K562 (cell line): ENCODE measurements at regions not wholly inside any gene's neighbourhood (a gene's known extent, or its start where the extent isn't known, plus 50 kb on each side); places are given as distances from the start of the nearest gene placed in this dataset.

Source experiments
- ATAC-seq: fragments of 200-7000 bp; cut with Tn5 transposase; 3 replicates; pipeline ENCODE4 v1.9.1; 2020; ENCODE audit warnings: moderate library complexity
- BruUV-seq: library from RNA; stranded (reverse); fragments of 400-500 nt; replicated peaks from 2 replicates; lab custom pipeline; 2021; lab: Mats Ljungman, UMichigan
- CTCF ChIA-PET: fragments of 300-600 bp; formaldehyde crosslinking; extraction: SDS; loops from one replicate; lab custom pipeline; 2021; ENCODE audit warnings: low intra/inter-chr PET ratio; lab: Yijun Ruan, JAX
- POLR2A ChIA-PET: fragments of 300-600, 350-650 bp; sonication (Branson Sonifier 250); formaldehyde crosslinking; extraction: SDS; loops from one replicate; lab custom pipeline; 2021; ENCODE audit warnings: antibody characterized with exemption, inconsistent platforms; lab: Yijun Ruan, JAX
- DNase-seq, 4 experiments: peaks; one replicate each; pipeline versions ENCODE4 v3.0.0 to v3.0.0-alpha.2; 2011 to 2018; ENCODE audit warnings: low spot score in 3 of 4, mixed read lengths in 3 of 4; ENCODE audit errors: extremely low read depth in 1 of 4
- FAIRE-seq: peaks from 2 replicates; lab custom pipeline; 2011; peaks lifted over from hg19 to GRCh38; lab: Jason Lieb, UNC
- H2AFZ ChIP-seq: 2 replicates; pipeline ENCODE4 v1.6.0; 2011; ENCODE audit warnings: low read depth, low read length, control low read depth, inconsistent platforms
- H3K27ac ChIP-seq: fragments of 200-600 bp; 3 replicates; pipeline ENCODE4 v1.8.0; 2011; ENCODE audit warnings: low read depth, mild to moderate bottlenecking, control low read depth, inconsistent platforms, low read length, moderate library complexity, mixed read lengths; ENCODE audit errors: extremely low read depth
- H3K27me3 ChIP-seq, 2 experiments: fragments of 300-600 bp in 1 of 2; 2 replicates in 1 of 2; 3 replicates in 1 of 2; pipeline versions ENCODE4 v1.6.0 to v1.8.0; 2011; ENCODE audit warnings: inconsistent platforms in 2 of 2, low read length in 2 of 2, mild to moderate bottlenecking in 1 of 2, mixed read lengths in 1 of 2, moderate library complexity in 1 of 2; ENCODE audit not compliant: control insufficient read depth in 2 of 2, insufficient read depth in 2 of 2
- H3K36me3 ChIP-seq: fragments of 300-600 bp; 3 replicates; pipeline ENCODE4 v1.8.0; 2011; ENCODE audit warnings: mild to moderate bottlenecking, low read length, inconsistent platforms; ENCODE audit not compliant: control insufficient read depth, insufficient read depth
- H3K4me1 ChIP-seq, 2 experiments: fragments of 200-600 bp in 1 of 2; replicated peaks in 1 of 2; 2 replicates in 1 of 2; 3 replicates in 1 of 2; pipeline versions ENCODE4 v1.5.1 to v1.8.0; 2011; ENCODE audit warnings: inconsistent platforms in 2 of 2, low read length in 2 of 2, mild to moderate bottlenecking in 1 of 2, mixed read lengths in 1 of 2, moderate library complexity in 1 of 2; ENCODE audit not compliant: control insufficient read depth in 2 of 2, insufficient read depth in 2 of 2
- H3K4me2 ChIP-seq: 2 replicates; pipeline ENCODE4 v1.6.1; 2011; ENCODE audit warnings: low read length, control low read depth, inconsistent platforms, mixed read lengths; ENCODE audit not compliant: insufficient read depth
- H3K4me3 ChIP-seq: fragments of 200-600 bp; sonication (generic), shearing (Covaris generic); 2 replicates; pipeline ENCODE4 v1.5.1; 2016; ENCODE audit warnings: control low read depth, inconsistent platforms
- H3K79me2 ChIP-seq: fragments of 200-600 bp; 3 replicates; pipeline ENCODE4 v1.8.0; 2011; ENCODE audit warnings: low read length, inconsistent platforms; ENCODE audit not compliant: control insufficient read depth, insufficient read depth
- H3K9ac ChIP-seq, 2 experiments: 2 replicates each; pipeline versions ENCODE4 v1.6.0 to v1.6.1; 2011; ENCODE audit warnings: low read depth in 2 of 2, low read length in 2 of 2, control low read depth in 1 of 2, inconsistent platforms in 1 of 2, mild to moderate bottlenecking in 1 of 2, mixed read lengths in 1 of 2; ENCODE audit not compliant: insufficient read depth in 1 of 2
- H3K9me1 ChIP-seq: one replicate; pipeline ENCODE4 v1.6.0; 2011; ENCODE audit warnings: inconsistent platforms, mild to moderate bottlenecking, low read length, moderate library complexity; ENCODE audit not compliant: control insufficient read depth, insufficient read depth
- H3K9me3 ChIP-seq: replicated peaks from 2 replicates; pipeline ENCODE4 v1.5.1; 2011; ENCODE audit warnings: low read depth, low read length, inconsistent platforms; ENCODE audit not compliant: control insufficient read depth, insufficient read depth
- H4K20me1 ChIP-seq: replicated peaks from 2 replicates; pipeline ENCODE4 v1.6.1; 2011; ENCODE audit warnings: low read length, inconsistent platforms, mixed read lengths; ENCODE audit not compliant: control insufficient read depth, insufficient read depth
- CEBPB ChIP-seq: fragments of 450-650 bp; IDR thresholded peaks from 2 replicates; pipeline ENCODE4 v1.6.1; 2016; ENCODE audit warnings: missing genetic modification characterization, missing compliant biosample characterization
- MYC ChIP-seq, 2 experiments: fragments of 250-450 bp in 1 of 2; sonication (Bioruptor Pico) in 1 of 2; IDR thresholded peaks; 2 replicates each; pipeline versions ENCODE4 v1.5.1 to v1.6.1; 2012 to 2021; ENCODE audit warnings: low read depth in 2 of 2, borderline replicate concordance in 1 of 2, improper control_type of control experiment in 1 of 2, low read length in 1 of 2, mild to moderate bottlenecking in 1 of 2, moderate library complexity in 1 of 2
- ZNF316 ChIP-seq: fragments of 450-650 bp; IDR thresholded peaks from 2 replicates; pipeline ENCODE4 v1.6.1; 2016
- ZNF408 ChIP-seq: fragments of 250-450 bp; sonication (Bioruptor Pico); IDR thresholded peaks from 2 replicates; pipeline ENCODE4 v1.4.0; 2020; ENCODE audit warnings: low read depth, mild to moderate bottlenecking, moderate library complexity
- WGBS: fragments of 100-300 bp; shearing (Covaris generic); methylation state at CpG from one replicate; pipeline ENCODE4 v1.1.6; 2016; ENCODE audit warnings: low coverage, mixed read lengths; ENCODE audit not compliant: insufficient coverage; ENCODE audit errors: missing lambda C conversion rate; 5-methylcytosine and 5-hydroxymethylcytosine counted together
- in situ Hi-C: fragments of 300-500 bp; cut with MboI; formaldehyde crosslinking; loops from 4 replicates; pipeline ENCODE4 v1.15.0; 2018; ENCODE audit warnings: inconsistent platforms, mixed read lengths
- intact Hi-C: fragments of 100-400 bp; cut with micrococcal nuclease; formaldehyde crosslinking; loops from 2 replicates; pipeline ENCODE4 v1.14.2; 2022

DNA sequence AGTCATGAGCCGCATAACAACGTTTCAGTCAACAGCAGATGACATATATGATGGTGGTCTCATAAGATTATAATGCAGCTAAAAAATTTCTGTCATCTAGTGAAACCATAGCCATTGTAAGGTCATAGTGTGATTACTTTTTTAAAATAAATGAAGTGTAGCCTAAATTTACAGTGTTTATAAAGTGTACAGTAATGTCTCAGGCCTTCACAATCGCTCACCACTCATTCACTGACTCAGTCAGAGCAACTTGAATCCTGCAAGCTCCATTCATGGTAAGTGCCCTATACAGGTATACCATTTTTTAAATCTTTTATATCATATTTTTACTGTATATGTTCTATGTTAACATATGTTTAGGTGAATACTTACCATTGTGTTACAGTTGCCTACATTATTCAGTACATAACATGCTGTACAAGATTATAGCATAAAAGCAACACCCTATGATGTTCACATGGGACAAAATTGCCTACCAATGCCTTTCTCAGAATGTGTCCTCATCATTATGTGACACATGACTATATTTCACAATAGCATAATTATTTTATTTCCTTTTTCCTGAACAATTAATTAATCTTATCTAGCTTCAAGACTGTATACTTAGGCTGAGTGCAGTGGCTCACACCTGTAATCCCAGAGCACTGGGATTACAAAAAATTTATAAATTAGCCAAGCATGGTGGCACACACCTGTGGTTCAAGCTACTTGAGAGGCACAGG lies 1115.9 kb upstream of the ZEB2 start:
- H4K20me1 ChIP-seq = no peaks in the 10 kb centered on the region
- H3K9ac ChIP-seq = no peak overlapping the region
- TF ChIP-seq MYC (IDR thresholded peaks at IDR 0.05; ENCODE audit: low read depth, low read length) (no peak), MYC (CRISPR knock-in tag; IDR thresholded peaks at IDR 0.05; ENCODE audit: borderline replicate concordance, low read depth) (no peak), CEBPB (peak; percentile 51)
- no peaks in the 10 kb centered on the region for H3K9me1 ChIP-seq
- no peaks in the 10 kb centered on the region for H3K4me1 ChIP-seq
- intact Hi-C loops = no loop called here
- CTCF ChIA-PET = no interaction called here
- in situ Hi-C loops = no loop called here
- no TSS peak for BruUV-seq
- DNase-seq = no peak
- no peak overlapping the region for H3K4me3 ChIP-seq
- no peaks in the 10 kb centered on the region for H3K36me3 ChIP-seq
- H3K27me3 ChIP-seq = no peaks in the 10 kb centered on the region
- H2AFZ ChIP-seq = no peak overlapping the region
- H3K27ac ChIP-seq = no peak overlapping the region
- WGBS = 73% methylated on average over 3 of the region's 3 CpGs
- no peaks in the 10 kb centered on the region for H3K9me3 ChIP-seq
- no peak for ATAC-seq
- POLR2A ChIA-PET = no interaction called here
- no peak overlapping the region for H3K4me2 ChIP-seq
- no peaks in the 10 kb centered on the region for H3K79me2 ChIP-seq
- FAIRE-seq = no peak

GRCh38 chr2:145631561-145631960 lies 1111.6 kb upstream of the ZEB2 start:
- Histone ChIP-seq H3K36me3 (no peaks in the 10 kb centered on the region), H2AFZ (peak overlapping the region; percentile 36; the same call in 1 of the 2 replicates), H3K79me2 (no peaks in the 10 kb centered on the region), H3K27me3 (no peaks in the 10 kb centered on the region), H3K9me1 (no peaks in the 10 kb centered on the region), H3K4me3 (no peak overlapping the region), H3K9me3 (no peaks in the 10 kb centered on the region), H4K20me1 (no peaks in the 10 kb centered on the region), H3K27ac (no peak overlapping the region), H3K9ac (no peak overlapping the region), H3K4me1 (no peaks in the 10 kb centered on the region), H3K4me2 (no peak overlapping the region)
- no TSS peak for BruUV-seq
- DNase-seq (no peak), ATAC-seq (no peak), FAIRE-seq (no peak)
- peak; percentile 41 for TF ChIP-seq ZNF316
- TF ChIP-seq ZNF408 (CRISPR knock-in tag) = no peak
- in situ Hi-C loops = no loop called here
- ChIA-PET POLR2A (no interaction called here), CTCF (no interaction called here)
- WGBS = 40% methylated on average over 1 of the region's 1 CpG
- intact Hi-C loops = no loop called here
